C1 segment of cervical spinal cord (tissue), 14 donors: ENCODE measurements at regions not wholly inside any gene's neighbourhood (a gene's known extent, or its start where the extent isn't known, plus 50 kb on each side); places are given as distances from the start of the nearest gene placed in this dataset.
"Not testable (repeated sequence)": the region's sequence is repeated elsewhere in the genome, so short reads cannot be mapped to it uniquely, and the experiment has no call there.

Source experiments
- DNase-seq, 14 donors: peaks; one replicate each; lab custom pipeline; 2025; lab: John Stamatoyannopoulos, UW

DNA sequence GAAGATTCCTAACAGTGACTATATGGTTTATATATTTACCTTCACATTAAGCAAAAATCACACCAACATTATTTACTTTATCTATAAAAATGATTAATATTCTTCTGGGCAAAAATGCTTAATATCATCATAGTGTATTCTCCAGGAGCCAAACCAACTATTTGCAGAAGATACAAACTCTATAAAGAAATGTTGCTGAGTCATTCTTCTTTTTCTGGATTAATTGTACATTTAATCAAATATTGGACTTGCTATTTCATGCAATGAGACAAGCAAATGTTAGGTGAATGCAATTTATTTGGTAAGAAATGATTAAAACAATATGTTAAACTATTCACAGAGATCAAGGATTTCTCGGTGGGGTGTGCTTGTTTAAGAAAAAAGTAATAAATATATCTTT lies 1075.8 kb downstream of the PCDH9 start:
- DNase-seq, result no peak

DNA sequence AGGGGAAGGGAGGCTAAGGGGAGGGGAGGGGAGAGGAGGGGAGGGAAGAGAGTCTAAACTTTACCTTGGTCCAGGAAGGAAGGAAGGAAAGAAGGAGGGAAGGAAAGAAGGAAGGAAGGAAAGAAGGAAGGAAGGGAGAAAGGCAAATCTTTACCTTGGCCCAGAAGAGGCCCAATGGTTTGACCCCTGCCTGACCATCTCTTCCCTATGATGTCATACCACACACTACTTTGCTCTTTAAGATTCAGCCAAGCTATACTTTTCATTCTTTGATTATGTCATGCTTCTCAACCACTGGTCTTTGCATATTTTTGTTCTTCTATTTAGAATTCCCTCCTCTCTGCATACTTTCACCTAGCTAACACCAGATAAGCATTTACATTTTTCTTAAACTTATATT lies 1077.5 kb downstream of the PCDH9 start:
- no peak for DNase-seq

DNA sequence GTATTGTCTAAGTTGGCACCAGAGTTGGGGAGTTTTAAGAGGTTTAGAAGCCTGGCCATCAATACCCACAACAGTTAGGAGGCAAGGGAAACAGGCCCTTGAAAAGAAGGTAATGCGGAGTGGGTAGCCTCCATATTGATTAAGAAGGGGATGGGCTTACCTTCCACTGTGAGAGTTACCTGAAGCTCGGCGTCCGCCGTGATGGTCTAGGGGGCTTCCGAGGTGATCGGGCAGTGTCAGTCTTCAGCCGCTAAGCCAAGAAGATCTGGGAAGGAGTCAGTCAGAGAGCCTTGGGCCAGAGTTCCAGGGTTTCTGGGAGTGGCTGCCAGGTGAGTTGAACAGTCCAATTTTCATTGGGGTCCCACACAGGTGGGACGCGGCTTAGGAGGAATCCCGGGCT lies 1085.8 kb downstream of the PCDH9 start:
- not testable (repeated sequence) for DNase-seq

DNA sequence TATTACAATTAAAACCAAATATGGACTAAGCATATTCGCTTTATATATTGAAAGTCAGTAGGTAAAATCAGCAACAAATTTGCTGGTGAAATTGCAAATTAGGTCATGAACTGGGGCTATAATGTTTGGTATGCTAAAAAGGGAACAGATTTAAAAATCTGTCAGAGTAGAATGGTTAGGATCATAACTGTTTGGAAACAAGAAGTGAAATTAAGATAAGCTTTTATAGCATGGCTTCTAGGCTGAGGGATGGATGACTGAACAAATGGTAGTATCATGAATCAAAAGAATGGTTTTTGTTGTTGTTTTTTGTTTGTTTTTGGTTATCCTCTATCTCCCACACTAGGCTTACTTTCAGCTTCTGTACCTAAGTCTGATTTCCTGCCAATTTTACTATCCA lies 1090.4 kb downstream of the PCDH9 start:
- no peak for DNase-seq

DNA sequence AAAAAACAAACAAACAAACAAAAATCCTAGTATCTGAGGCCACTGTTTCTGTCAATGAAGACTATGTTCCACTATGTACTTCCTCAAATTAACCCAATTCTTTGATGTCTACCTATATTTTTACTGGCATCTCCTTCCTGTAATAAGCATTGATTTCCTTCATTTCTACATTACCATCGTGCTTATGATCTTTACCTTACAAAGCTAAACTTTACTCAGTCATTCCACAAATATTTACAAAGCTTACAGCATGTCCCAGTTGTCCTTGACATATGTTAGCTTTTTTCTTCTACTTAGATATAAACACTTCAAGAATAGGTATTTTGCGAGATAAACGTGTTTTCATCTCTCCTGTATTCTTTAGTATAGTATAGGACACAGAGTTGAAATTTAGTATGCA lies 1090.9 kb downstream of the PCDH9 start:
- no peak for DNase-seq

DNA sequence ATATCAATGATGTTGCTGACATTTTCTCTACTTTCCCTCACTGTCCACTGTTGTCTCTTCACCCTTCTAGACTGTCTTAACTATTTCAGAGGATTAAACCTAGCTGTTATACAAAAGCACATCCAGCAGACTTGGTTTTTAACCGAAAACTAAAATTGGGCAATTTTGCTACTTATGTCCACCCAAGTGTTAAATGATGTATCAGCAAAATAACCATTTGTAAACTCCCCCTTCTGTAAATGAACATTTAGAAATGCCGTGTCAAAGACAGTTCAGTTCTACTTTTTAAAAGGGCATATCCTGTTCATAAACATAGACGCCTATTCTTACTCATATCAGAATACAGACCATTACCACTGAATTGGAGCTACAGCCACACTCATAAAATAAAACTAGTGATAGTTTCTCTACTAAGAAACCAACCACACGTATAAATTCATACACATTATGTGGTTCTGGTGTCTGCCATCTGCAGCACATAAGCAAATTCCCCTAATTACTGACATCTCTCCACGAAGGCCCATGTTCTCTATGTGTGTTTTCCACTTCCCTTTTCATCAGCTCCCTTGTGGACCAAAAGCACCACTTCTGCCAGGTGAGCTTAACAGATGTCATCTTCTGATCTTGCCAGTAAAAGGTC lies 1091.8 kb downstream of the PCDH9 start:
- no peak for DNase-seq

DNA sequence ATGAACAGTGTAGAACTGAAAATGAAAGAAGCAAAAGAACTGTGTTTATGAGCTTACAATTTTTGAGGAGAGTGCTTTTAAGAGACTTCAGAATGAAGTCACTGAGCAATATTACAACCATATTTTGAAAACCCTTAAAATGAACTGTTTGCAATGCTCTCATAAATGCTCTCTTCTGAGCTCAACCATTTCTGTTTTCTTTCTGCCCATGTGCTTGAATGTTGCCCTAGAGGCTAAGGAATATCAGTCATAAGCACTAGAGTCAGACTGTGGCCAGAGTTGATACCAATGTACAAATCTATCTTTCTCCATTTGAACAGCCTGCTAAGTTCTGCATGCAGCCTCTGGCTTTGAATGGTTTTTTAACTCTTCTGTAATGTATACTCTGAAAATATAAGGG lies 1092.8 kb downstream of the PCDH9 start:
- no peak for DNase-seq

DNA sequence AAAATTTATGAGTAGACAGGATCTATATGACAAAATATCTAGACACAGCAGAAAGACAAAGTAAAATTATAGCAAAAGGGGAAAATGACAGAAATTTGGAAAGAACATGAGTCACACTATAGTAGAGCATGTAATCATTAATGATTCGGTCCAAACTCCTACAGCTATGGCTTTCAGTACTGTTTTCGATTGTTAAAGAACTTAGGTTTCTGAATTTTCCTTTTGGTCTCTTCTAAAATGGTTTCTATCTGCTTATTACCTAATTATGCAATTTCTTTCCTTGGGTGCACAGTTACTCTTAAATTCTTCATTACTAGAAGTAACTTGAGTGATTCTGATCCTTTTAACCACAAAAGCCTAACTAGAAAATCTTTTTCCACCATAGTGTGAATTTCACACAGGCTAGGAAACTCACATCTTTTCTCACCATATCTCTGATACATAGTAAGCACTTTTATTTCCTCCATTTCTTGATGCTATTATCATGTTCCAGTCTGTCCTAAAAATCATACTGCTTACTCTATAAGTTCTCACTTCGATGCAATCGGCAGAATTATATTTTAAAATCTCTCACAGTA lies 1101.4 kb downstream of the PCDH9 start:
- DNase-seq, result no peak

DNA sequence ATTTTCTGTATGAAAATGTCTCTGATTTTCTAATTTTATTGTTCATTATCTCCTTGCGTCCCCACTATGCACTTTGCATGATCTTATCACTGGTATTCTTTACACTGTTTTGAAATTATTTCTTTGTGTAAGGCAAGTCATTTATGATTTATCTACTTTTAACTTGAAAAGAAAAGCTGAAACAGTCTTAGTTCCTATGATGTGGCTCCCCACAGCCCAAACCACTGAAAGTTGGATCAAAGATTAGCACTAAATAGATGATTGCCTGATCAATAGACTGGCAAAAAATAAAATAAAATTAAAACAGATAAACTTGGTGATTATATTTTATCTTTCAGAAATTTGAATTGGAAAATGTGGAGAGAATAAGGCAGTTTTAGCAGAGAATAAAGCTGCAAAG lies 1101.9 kb downstream of the PCDH9 start:
- DNase-seq, result no peak

DNA sequence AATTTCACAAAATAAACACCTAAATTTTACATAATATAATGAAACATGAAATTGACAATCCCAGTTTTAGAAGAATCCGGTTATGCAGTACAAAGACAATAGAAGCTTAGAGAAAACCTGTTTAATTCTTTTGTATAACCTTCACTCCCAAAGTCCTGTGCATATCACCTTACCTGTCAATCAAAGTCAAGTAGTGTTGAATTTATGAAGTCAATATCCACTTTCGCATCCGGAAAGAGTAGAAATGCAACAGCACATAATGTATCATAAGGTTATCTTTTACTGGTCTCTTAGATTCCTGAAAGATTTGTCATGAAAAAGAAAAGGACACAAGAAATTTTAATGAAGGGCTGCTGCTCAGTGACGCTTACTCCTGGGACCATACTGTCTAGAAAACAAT lies 1112.6 kb downstream of the PCDH9 start:
- DNase-seq, result no peak

DNA sequence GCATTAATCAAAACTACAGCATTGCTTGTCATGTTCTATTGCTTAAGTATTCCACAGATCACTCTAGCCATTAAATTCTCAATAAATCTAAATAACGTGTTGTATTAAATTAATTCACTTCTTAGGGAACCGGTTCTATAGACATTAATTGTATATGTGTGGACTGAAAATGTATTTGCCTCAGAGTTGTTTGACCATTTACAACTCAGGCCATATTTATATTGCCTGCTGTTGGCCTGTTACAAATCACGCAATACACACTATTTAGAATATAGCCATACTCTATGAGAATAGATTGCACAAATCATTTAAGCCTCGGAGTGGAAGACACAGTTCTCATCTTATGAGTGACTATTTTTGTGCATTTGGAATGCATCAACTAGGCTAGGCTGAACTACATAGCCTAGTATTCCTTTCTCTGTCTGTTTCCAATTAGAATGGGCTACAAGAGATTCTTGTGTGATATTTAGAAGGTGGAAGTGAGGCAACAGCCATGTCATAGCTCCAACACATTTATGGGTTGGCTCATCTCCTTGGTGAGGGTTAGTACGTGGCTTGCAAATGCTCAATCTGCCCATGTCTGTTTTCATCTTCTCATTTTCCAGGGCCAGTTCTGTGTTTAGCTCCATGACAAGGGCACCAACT lies 1116.1 kb downstream of the PCDH9 start:
- no peak for DNase-seq

DNA sequence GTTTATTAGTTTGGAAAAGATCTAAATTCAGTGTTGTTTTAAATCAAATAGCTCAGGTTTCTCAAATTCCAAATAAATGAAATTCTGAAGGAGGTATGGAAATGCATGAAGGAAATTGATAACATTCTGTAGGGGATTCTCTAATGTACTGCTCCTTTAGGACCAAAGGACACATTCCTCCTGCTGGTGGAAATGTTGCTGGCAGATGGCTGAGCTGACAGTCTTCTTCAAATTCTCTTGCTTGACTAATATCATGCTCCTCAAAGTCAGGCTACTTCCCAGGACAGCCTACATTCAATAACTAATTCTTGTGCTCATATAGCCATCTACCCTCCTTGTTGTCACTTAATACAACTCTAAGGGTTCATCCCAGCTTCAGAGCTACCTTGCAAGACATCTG lies 1118.5 kb downstream of the PCDH9 start:
- DNase-seq, result no peak

DNA sequence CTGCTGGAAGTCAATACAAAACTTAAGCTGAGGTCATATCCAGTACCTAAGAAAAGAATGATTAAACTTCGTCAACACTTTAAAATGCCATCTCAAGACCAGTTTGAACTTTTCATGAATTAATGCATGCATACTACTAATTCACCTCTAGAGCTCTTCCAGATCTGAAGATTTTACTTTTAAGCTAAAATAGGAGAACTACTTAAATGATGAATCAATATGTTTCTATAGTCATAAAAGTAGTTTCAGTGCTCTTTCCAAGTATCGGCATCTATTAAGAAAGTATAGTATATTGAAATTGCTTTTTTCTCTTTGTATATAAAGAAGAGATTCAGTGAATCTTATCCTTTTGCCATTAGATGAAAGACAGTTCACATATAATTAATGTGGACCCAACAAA lies 1123.9 kb downstream of the PCDH9 start:
- DNase-seq, result no peak

DNA sequence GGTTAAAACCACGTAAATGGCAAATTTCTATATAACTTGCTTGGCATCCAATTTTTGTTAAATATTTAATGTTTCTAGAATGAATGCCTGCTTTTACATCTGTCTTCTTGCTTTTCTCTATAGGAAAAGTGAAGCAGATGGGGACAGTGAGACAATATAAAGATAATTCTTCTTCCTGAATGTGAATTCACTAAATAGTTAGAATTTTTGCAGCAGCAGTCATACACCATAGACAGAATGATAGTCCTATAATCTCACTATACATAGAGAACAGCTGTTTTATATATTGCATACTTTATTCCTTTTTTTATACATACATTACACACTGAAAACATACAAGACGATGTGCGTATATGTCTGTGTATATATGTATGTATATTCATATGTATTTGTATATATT lies 1127.3 kb downstream of the PCDH9 start:
- DNase-seq, result no peak

DNA sequence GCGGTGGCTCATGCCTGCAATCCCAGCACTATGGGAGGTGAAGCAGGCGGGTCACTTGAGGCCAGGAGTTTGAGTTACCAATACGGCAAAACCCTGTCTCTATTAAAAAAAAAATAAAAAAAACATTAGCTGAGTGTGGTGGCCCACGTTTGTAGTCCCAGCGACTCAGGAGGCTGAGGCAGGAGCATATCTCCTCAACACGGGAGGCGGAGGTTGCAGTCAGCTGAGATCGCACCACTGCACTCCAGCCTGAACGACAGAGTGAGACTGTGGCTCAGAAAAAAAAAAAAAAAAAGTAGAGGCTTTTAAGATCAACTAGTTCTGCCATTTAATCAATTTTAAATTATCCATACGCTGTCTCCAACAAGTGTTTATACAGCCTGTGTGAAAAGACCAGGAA lies 1130.3 kb downstream of the PCDH9 start:
- no peak for DNase-seq

DNA sequence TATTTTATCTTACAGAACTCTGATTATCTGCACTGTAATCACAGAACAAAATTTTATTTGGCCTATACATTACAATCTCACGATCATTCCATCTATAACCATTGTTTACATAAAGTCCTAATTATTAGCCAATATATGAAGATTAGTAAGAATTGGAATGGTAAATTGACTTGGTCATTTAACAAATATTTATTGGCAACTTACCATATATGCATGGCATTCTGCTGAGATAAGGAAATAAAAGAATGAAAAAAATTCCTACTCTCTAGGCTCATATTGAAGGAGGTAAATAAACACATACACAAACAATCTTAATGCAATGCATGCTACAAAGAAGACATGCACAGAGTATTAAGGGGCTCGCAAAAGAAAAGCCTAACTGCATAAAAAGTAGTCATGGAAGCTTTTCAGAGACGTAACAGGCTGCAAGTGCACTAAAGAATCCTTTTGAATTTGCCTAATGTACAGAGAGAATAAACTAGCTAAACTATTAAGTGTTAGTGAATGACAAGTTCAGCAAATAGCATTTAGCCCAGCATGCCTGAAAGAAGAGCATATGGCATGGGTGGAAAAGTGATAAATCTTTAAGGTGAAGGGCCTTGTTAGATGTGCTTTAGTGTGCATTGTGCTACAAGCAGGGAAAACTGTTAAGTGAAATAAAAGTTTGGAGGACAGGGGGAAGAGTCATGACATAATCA lies 1131.1 kb downstream of the PCDH9 start:
- no peak for DNase-seq

DNA sequence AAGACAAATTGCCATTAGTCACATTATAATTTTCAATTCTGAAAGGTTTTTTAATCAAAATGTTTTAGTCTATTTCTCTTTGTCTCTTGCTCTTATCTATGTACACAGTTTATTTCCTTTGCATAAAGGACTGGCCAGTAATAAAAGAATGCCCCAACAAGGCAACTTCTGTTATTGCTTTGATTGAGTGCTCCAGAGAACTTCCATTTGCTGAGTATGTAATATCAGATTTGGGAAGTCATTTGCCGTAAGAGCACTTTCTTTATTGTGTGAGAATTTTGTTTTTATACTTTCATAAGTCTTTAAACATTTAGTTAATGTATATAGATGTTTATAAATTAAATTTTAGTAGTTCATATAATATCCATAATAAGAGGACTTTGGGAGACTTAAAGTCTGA lies 1140.4 kb downstream of the PCDH9 start:
- no peak for DNase-seq

DNA sequence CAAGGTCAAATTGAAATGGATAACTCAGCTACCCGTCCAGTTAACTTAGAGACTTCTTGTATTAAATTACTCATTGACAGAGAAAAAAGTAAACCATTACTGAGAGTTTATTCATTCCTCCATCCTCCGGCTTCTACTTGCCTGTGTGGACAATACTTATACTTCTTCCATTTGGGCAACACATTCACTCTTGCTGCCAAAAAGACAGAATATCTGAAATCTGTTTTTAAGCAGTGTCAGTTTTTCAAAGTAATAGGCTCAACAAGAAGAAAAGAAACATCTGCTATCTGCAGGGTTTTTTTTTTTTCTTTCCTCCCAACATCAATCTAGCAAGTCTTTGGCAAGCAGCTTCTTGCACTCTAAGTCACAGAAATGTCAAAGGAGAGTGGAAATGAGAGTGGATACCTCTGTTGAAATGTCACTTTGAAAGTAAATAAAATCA lies 1142.8 kb downstream of the PCDH9 start:
- DNase-seq, result no peak

DNA sequence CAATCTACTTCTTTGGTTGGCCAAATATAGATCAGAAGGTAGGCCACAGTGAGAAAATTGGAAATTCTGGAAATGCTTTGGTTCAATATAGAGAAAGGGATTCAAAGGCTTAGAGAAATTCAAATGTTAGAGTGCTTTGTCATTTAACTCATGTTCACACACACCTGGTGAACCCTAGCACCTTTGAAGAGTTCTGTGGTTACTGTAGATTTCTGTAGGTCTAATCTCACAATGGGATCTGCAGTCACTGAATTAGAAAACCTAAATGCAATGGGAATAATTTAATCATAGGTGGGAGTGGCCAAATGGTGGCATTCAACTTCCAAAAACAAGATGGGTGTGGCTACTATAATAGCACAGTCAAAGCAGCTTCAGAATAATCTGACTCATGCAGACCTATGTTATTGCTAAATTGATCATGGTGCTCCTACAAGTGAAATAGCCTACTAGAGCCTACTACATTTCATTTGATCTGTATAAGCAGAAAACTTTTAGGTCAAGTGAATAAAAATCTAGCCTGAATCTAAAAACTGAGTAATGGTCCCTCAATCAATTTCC lies 1152.9 kb downstream of the PCDH9 start:
- DNase-seq, result no peak

DNA sequence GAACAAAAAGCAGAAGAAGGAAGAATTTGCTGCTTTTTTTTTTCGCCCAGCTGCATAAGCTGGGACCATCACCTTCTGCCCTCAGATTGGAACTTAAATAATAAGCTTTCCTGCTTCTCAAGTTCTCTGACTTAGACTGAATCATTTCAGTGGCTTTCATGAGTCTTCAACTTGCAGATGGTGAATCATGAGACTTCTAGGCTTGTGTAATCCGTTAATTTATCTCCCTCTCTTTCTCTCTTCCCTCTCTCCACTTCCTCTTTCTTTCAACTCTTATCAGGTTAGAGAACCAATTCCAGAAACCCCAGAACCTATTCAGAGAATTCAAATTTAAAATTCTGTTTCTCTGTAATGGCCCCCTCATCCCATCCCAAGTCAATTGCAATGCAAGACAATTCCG lies 1153.7 kb downstream of the PCDH9 start:
- no peak for DNase-seq

DNA sequence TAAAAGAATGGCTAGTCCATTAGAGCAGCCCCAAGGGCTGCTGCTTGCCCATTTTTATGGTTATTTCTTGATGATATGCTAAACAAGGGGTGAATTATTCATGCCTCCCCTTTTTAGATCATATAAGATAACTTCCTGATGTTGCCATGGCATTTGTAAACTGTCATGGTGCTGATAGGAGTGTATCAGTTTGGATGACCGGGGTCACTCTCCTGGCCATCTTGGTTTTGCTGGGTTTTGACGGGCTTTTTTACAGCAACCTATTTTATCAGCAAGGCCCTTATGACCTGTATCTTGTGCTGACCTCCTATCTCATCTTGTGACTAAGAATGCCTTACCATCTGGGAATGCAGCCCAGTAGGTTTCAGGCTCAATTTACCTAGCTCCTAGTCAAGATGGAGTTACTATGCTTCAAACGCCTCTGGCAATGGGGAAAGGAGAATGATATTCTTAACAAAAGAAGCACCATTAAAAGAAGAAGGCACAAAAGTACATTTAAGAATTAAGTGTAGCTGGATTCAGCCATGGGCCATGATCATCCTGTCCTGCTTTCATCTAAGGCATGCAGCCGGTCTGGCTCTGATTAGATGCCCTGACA lies 1156.0 kb downstream of the PCDH9 start:
- DNase-seq, result no peak

DNA sequence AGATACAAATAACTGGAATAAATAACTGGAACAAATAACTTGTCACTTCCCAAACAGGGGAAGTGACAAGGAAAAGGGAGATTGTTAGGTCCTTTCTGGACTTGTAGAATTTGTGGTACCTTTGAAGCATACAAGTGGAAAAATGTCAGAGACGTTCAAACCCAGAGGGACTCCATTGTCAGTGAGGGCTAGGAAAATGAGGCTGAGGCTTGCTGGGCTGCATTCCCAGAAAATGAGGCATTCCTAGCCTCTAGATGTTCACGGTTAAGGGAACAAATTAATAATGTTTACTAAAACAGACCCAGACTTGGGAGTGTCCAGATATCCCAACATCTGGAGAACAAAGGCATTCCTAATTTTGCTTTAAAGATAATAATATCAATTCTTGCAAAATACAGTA lies 1158.0 kb downstream of the PCDH9 start:
- not testable (repeated sequence) for DNase-seq
